Esophagus squamous epithelium (tissue), 4 donors: ENCODE measurements at regions not wholly inside any gene's neighbourhood (a gene's known extent, or its start where the extent isn't known, plus 50 kb on each side); places are given as distances from the start of the nearest gene placed in this dataset.

Experiments used
- POLR2A ChIP-seq, 4 donors: fragments of 450-650 bp; IDR thresholded peaks; one replicate each; pipeline ENCODE4 v1.6.1; 2017; ENCODE audit warnings: antibody characterized with exemption in 4 of 4, mild to moderate bottlenecking in 4 of 4, moderate library complexity in 3 of 4
- TF ChIP-seq, protein P1 (sequence below), 6 experiments: fragments of 450-650 bp in 4 of 6; fragments of 200-600 bp in 2 of 6; sonication (generic) in 2 of 6; IDR thresholded peaks; one replicate each; pipeline ENCODE4 v1.5.1; 2016 to 2019; ENCODE audit warnings: antibody characterized with exemption in 6 of 6, mild to moderate bottlenecking in 4 of 6, moderate library complexity in 4 of 6

DNA sequence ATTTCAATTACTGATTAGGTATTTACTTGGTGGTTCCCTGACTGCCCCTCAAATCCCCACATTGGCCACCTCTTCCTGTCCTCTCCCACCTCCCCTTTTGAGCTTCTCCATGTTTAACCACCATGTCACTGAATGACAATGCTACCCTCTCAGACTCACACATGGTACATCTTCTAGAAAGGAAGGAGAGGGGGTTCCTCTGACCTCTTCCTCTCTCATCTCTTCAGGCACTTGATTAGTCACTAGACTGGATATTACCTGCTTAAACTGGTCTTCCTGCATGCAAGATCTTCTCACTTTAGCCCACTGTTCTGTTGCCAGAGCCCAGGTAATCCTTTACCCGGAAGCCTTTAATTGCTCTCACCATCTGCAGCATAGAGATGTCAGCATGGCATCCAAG is 64.9 kb downstream of the DIPK2A start:
- TF ChIP-seq, protein P1, sequence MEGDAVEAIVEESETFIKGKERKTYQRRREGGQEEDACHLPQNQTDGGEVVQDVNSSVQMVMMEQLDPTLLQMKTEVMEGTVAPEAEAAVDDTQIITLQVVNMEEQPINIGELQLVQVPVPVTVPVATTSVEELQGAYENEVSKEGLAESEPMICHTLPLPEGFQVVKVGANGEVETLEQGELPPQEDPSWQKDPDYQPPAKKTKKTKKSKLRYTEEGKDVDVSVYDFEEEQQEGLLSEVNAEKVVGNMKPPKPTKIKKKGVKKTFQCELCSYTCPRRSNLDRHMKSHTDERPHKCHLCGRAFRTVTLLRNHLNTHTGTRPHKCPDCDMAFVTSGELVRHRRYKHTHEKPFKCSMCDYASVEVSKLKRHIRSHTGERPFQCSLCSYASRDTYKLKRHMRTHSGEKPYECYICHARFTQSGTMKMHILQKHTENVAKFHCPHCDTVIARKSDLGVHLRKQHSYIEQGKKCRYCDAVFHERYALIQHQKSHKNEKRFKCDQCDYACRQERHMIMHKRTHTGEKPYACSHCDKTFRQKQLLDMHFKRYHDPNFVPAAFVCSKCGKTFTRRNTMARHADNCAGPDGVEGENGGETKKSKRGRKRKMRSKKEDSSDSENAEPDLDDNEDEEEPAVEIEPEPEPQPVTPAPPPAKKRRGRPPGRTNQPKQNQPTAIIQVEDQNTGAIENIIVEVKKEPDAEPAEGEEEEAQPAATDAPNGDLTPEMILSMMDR (IDR thresholded peaks at IDR 0.05) = no peak
- no peak for TF ChIP-seq POLR2A (IDR thresholded peaks at IDR 0.05)
